ENCODE measurements at regions not wholly inside any gene's neighbourhood (a gene's known extent, or its start where the extent isn't known, plus 50 kb on each side); places are given as distances from the start of the nearest gene placed in this dataset.
"Not testable (repeated sequence)": the region's sequence is repeated elsewhere in the genome, so short reads cannot be mapped to it uniquely, and the experiment has no call there.

GRCh38 chr6:156282087-156282486 is 495.1 kb upstream of the ARID1B start:
- no peak for DNase-seq (ENCODE audit: low spot score)

GRCh38 chr6:156281266-156281665 is 495.9 kb upstream of the ARID1B start:
- no peak for DNase-seq (ENCODE audit: low spot score)

- no peak for DNase-seq (ENCODE audit: low spot score)
Observed at GRCh38 chr6:156280065-156280464, 497.1 kb upstream of the ARID1B start.

- no peak for DNase-seq (ENCODE audit: low spot score)
Observed at GRCh38 chr6:156279261-156279969, 497.8 kb upstream of the ARID1B start.

- no peak for DNase-seq (ENCODE audit: low spot score)
Observed at GRCh38 chr6:156273065-156273711, 504.0 kb upstream of the ARID1B start.

GRCh38 chr6:156269751-156270369 is 507.3 kb upstream of the ARID1B start:
- no peak for DNase-seq (ENCODE audit: low spot score)

GRCh38 chr6:156268849-156269248 is 508.3 kb upstream of the ARID1B start:
- DNase-seq (ENCODE audit: low spot score): no peak

GRCh38 chr6:156262014-156262413 is 515.2 kb upstream of the ARID1B start:
- no peak for DNase-seq (ENCODE audit: low spot score)

GRCh38 chr6:156260815-156261214 is 516.4 kb upstream of the ARID1B start:
- no peak for DNase-seq (ENCODE audit: low spot score)

GRCh38 chr6:156258981-156259380 is 518.2 kb upstream of the ARID1B start:
- no peak for DNase-seq (ENCODE audit: low spot score)

GRCh38 chr6:156256161-156256560 is 521.0 kb upstream of the ARID1B start:
- DNase-seq (ENCODE audit: low spot score): no peak

GRCh38 chr6:156254240-156254639 is 522.9 kb upstream of the ARID1B start:
- DNase-seq (ENCODE audit: low spot score): no peak

GRCh38 chr6:156250593-156250992 is 526.6 kb upstream of the ARID1B start:
- DNase-seq (ENCODE audit: low spot score): no peak

GRCh38 chr6:156242206-156242605 is 535.0 kb upstream of the ARID1B start:
- no peak for DNase-seq (ENCODE audit: low spot score)

GRCh38 chr6:156231026-156231765 is 546.0 kb upstream of the ARID1B start:
- DNase-seq (ENCODE audit: low spot score): no peak

GRCh38 chr6:156219973-156220372 is 557.2 kb upstream of the ARID1B start:
- DNase-seq (ENCODE audit: low spot score): no peak

GRCh38 chr6:156205678-156206077 is 571.5 kb upstream of the ARID1B start:
- DNase-seq (ENCODE audit: low spot score): no peak

- no peak for DNase-seq (ENCODE audit: low spot score)
Observed at GRCh38 chr6:156199182-156199581, 578.0 kb upstream of the ARID1B start.

- no peak for DNase-seq (ENCODE audit: low spot score)
Observed at GRCh38 chr6:156197513-156197912, 579.7 kb upstream of the ARID1B start.

GRCh38 chr6:156194981-156195380 is 582.2 kb upstream of the ARID1B start:
- no peak for DNase-seq (ENCODE audit: low spot score)

GRCh38 chr6:156193381-156193780 is 583.8 kb upstream of the ARID1B start:
- DNase-seq (ENCODE audit: low spot score): no peak

GRCh38 chr6:156191895-156192294 is 585.3 kb upstream of the ARID1B start:
- peak; percentile 27 for DNase-seq (ENCODE audit: low spot score)

- DNase-seq (ENCODE audit: low spot score): not testable (repeated sequence)
Observed at GRCh38 chr6:156191390-156191789, 585.8 kb upstream of the ARID1B start.
